Kidney capillary endothelial cell (primary cell): ENCODE measurements at regions not wholly inside any gene's neighbourhood (a gene's known extent, or its start where the extent isn't known, plus 50 kb on each side); places are given as distances from the start of the nearest gene placed in this dataset.
"Not testable (repeated sequence)": the region's sequence is repeated elsewhere in the genome, so short reads cannot be mapped to it uniquely, and the experiment has no call there.

Source experiments
- DNase-seq: peaks from one replicate; pipeline ENCODE4 v3.0.0-alpha.2; 2018; ENCODE audit warnings: low spot score

DNA sequence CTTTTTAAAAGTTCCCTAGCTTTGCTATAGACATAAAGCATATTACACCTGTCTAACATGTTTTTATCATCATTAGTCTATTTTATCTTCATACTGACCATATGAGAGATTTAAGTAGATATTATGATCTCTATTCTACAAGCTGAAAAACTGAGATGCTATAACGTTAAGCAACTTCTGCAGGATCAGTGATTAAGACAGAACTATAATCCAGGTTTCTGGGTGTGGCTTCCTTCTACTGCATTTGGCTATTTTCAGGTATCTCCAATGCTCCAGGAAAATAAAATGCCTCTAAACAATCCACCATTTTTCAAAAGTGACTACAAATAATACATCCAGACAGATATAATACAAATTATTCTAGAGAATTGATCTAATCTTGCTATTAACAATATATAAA, 53.4 kb downstream of the RGS2 start:
- DNase-seq = no peak

DNA sequence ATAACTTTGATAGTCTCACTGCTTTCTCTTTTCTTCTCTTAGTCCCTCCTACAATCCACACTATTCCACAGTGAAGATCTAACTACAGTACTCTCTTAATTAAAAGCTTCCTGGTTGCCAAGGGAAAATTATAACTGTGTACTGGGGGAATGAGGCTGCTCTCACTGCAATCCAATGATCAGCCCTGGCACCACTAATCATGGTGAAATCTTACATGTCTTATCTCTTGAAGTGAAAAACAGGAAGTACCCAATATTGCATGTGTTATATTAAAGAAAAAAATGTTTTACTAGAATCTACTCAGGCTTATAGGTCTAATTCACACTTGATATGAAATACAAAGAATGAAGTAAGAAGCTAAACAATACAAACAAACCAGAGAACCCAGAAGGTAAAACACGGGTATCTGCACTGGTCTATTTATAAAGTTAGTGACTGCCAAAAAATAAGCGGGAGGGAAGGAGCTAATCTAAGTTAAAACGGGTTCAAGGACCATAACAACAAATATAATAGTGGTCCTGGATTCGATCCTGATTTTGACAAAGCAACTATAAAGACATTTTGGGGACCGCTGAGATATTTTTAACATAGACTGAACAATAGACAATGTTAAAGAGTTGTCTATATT, 57.5 kb downstream of the RGS2 start:
- DNase-seq = no peak

DNA sequence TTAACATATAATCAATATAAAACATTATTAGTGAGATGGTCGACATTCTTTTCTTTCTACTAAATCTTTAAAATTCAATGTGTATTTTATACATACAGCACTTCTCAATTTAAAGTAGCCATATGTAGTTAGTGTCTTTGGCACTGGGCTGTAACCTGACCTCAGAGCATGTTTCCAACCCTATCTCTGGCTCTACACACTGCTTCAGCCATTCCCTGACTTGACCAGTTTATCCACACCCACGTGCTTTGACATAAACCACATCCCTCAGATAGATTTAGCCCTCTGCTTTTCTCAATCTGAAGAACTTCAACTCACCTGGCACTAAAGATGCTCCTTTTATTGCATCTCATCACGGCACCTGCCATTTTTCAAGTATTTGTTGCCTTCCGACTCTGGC, 58.3 kb downstream of the RGS2 start:
- DNase-seq = no peak

DNA sequence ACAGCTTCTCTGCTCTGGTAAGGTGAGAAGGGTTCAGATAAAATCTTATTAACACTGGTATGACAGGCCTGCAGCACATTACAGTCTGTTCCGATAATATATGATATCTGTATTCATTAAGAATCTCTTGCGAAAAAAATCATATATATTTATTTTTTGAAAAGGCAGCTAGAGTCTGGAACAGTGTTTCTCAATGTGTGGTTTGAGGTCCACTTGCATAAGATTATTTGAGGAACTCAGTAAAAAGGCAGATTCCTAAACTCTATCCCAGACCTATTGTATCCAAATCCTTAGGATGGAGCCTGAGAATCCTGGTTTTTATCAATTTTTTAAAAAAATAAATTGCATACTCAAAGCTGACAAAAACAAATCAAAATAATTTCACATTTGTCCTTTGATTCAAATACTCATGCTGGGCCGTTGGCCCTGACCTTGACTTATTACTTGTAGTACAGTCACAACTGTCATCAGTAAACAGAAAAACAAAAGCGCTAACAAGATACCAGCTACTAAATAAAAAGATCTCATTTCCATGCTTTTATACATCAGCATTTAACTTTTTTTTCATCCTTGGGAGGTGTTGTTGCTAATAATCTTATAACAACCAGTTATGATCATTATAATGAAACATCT, 60.6 kb downstream of the RGS2 start:
- DNase-seq = no peak

DNA sequence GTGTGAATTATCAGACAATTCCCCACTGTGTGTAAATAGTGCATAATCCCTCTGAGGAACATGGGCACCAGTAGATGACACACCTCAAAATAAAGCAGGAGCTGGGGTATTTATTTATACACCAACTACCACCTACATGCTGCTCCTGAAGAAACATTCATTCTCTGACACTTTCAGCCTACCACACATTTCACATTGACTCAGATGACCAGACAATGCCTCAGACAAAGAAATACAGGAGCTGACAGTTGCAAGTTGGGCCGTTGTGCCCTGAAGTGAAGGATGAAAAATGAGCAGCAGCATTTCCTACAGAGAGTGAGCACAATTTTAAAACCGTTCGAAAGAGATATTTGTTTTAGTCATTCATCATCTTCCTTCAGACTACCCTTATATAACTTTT, 63.2 kb downstream of the RGS2 start:
- DNase-seq = no peak

DNA sequence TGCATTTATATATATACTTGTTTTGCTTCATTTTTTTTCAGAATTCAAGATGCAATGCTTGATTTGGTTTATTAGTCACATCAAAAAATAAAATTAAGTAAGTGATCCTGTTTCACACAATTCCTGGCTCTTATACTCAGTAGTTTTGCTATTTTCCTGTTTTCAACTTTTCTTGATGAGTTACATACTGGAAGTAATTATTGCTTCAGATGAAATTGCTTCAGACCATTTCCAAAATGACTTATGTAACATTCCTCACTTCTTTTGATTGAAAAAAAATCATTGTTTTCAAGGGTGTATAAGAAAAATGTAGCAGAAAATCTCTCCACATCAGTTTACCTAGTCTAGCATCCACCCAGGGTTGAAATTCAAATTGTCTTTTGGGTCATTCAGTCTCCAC, 65.0 kb downstream of the RGS2 start:
- no peak for DNase-seq

DNA sequence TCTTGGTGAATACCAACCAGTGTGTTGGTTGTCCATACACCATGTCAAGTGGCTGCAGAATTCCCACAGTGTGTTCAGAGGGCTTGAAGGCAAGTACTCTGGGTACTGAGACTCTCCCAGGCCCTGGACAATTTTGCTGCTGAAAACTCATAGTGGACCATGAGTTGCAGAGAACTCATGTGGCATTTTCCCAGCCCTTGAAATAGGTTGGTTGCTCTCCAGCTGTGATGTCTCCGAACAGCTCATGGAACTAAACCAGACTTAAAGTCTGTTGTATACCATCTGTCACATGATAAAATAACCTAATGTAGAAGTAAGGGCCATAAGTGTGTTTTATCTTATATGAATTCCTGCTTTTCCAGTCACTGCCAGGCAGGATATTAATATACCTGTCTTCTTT, 67.8 kb downstream of the RGS2 start:
- no peak for DNase-seq

DNA sequence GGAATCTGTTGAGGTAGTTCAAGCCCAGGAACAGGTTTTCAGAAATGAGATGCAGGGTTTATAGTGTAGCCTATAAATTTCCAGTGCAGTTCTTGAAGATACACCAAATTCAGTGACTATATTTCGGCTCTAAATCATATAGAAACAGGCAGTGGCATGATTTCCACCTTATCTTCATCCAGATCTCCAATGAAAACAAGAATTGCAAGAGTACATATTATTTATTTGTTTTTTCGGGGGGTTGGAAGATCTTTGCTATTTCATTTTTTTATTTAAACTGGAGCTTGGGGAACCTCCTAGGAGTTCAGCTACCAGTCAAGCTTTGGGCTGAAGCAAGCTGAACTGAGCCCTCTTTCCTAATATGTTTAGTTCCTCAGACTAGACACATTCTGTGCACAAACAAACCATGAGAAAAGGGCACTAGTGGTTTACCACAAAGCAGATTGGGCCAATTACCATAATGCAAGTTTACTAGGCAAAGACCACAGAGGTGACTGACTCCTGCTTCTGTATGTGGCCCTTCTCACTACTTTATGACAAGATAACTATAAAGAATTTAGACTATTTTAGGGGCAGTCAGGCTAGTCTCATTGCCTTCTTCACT, 68.5 kb downstream of the RGS2 start:
- DNase-seq = no peak

DNA sequence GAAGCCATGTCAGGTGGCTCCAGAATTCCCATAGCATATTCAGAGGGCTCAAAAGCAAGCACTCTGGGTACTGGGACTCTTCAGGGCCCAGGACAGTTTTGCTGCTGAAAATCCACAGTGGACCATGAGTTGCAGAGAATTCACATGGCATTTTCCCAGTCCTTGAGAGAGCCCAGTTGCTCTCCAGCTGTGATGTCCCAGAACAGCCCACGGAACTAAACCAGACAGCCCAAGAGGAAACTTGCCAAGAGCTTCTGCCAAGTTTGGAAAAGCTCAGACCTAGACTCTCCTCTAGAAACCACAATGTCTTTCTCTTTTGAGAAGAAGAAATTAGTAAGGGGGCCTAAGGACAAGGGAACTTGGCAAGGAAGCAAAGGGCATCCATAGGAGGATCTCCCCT, 69.4 kb downstream of the RGS2 start:
- no peak for DNase-seq

DNA sequence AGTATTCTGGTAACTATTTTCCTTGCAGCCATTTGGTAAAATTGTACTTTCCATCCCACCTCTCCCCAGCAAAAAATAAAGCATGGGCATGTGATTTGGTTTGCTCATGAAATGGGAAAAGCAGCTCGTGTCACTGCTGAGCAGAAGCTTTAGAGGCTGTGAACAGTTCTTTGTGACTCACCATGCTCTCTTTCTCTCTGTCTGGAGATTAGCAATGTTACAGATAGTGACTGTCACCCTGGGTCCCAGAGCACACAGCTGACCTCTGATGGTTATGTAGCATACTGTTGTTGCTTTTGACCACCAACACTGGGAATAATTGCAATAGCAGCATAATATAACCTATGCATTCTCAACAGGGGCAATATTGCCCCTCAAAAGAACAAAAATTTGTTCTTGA, 70.6 kb downstream of the RGS2 start:
- peak; percentile 5 for DNase-seq

DNA sequence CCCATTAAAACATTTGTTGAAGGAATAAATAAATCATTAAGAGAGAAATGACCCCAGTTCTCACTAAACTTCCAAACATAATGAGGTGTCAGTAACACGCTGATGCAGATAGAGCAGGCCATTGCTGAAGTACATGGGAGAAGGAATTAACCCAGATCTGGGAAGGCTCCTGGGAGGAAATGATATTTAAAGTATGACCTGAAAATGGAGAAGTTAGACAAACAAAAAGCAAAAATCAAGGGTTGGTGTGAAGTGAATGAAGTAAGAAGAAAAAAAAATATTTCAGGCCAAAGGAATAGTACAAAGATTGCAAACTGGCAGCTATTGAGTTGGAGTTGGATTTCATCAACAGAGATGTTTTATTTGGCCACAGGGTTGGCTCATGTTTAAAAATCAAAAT, 71.4 kb downstream of the RGS2 start:
- no peak for DNase-seq

DNA sequence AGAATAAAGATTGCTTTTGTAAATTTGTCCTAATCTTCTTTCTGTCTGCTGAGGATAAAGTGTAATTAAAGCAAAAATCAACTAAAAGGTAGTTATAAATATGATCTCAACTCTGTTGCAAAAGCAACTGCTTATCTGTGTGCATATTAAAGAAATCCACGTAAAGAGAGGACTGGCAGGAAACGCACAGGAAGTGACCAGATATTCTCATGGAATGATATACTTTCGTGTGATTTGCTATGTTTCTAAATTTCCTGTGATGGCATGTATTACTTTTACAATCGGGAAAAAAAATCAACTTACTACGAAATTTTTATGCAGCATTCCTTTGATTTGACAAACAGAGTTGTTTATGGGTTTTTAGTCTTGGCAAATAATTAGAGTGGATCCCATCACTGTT, 75.4 kb downstream of the RGS2 start:
- DNase-seq = no peak

DNA sequence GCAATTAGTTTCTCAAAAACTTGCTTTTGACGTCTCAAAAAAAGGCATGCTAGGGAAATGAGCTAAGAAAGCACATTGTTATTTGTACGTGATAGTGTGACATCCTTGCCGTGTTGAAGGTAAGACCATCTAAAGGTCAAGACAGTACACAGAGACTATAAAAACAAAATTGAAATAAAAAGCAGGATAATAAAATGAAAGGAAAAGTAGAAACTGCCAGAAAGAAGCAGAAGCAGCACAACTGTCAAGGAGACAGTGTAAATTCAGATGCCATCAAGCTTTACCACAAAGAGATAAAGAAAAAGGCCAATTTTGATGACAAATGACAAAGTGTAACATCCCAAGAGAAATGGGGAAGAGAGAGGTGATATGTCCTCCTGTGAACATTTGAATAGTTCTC, 76.5 kb downstream of the RGS2 start:
- not testable (repeated sequence) for DNase-seq

DNA sequence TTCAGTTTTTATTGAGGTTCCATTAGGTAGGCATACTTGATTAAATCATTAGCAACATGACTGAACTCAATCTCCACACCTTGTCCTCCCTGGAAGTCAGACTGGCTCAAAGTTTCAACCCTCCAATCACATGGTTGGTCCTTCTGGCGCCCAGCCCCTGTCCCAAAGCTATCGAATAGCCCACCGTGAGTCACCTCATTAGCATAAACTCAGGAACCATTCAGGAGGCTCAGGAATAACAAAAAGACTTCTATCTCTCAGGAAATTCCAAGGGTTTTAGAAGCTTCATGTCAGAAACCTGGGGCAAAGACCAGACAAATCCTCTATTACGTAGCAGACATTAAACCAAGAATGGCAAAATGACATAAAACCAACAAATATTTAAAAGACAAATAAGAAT, 78.6 kb downstream of the RGS2 start:
- DNase-seq = no peak

DNA sequence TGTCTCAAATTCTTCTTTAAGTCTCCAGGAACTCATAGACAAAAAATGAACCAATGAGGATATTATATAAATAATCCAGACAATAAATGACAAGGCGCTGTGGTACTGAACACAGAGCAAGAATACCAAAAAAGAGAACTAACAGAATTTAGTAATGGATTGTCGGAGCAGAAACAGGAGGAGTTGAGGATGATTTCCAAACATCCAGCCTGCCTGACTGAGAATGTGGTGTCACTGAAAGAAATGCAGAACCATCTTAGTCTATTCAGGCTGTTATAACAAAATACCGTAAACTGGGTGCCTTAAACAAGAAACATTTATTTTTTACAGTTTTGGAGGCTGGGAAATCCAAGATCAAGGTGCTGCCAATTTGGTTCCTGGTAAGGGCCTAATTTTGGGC, 79.7 kb downstream of the RGS2 start:
- no peak for DNase-seq

DNA sequence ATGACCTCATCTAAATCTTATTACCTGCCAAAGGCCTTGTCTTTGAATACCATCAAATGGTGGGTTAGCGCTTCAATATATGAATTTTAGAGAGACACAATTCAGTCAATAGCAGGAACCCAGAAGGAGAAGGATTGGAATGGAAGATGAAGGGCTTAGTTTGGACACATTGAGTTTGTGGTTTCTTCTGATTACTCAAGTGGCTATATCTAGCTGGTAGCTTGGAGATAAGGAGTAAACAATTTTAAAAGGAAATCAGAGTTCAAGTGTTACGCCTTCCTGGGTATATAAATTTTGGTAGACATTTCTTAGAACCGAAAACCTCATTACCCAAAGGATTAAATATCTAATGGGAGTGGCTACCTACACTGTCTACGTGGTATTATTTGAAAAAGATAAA, 80.2 kb downstream of the RGS2 start:
- no peak for DNase-seq

DNA sequence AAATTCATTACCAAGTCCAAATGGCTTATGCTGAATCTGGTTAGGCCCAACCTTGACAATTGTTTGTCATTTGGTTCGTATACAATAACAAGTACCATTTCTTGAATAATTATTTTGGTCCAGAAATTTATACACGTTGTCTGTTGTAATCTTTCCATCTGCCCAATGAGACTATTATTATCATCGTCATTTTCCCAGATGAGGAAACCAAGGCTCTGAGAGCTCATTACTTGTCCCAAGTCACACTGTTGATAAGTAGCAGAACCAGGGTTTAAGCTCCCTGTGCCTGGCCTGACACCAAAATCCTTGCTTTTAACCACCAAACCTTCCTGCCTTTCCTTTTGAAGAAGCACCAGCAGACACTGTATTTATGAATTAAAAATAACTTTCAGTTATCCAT, 81.3 kb downstream of the RGS2 start:
- no peak for DNase-seq

DNA sequence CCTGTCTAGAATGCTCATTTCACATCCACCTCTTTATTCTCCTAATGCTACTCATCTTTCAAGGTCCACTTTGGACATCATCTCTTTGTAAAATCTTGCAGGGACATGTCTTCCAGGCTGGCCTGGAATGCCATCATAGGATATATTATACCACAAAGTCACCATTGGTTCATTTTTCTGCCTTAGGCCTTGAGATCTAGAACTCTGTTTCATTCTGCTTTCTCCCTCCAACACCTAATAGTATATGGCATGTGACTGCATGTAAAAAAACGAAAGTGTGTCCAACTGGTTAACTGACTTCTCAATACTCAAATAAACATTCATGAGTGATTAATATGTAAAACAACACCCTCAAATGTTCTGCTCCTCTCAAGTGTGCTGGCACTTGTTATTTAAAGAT, 84.1 kb downstream of the RGS2 start:
- no peak for DNase-seq

DNA sequence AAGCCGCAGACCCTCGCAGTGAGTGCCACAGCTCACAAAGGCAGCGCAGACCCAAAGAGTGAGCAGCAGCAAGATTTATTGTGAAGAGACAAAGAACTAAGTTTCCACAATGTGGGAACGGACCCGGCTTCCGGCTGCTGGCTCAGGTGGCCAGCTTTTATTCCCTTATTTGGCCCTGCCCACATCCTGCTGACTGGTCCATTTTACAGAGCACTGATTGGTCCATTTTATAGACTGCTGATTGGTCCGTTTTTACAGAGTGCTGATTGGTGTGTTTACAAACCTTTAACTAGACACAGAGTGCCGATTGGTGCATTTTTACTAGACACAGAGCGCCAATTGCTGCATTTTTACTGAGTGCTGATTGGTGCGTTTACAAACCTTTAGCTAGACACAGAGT, 86.6 kb downstream of the RGS2 start:
- not testable (repeated sequence) for DNase-seq

DNA sequence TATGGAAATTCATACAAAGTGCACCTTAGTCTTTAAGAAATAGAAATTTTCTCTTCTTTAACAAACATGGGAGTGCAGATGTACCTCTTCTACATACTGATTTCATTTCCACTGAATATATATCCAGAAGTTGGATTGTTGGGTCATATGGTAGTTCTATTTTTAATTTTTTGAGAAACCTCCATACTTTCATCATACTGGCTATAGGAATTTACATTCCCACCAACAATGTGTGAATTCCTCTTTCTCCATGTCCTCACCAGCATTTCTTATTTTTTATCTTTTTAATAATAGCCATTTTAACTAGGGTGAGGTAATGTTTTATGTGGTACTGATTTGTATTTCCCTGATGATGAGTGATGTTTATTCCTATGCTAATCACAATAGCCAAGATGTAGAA, 87.5 kb downstream of the RGS2 start:
- no peak for DNase-seq

DNA sequence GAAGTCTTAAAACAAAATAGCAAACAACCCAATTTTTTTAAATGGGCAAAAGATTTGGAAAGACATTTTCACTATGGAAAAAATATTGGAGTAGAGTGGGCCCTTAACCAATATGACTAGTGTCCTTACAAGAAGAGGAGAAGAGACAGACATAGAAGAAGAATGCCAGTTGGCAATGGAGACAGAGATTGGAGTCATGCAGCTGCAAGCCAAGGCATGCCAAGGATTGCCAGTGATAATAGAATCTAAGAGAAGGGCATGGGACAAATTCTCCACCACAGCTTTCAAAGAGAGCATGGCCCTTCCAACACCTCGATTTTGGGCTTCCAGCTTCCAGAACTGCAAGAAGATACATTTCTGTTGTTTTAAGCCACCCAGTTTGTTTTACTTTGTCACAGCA, 92.7 kb downstream of the RGS2 start:
- DNase-seq = no peak

DNA sequence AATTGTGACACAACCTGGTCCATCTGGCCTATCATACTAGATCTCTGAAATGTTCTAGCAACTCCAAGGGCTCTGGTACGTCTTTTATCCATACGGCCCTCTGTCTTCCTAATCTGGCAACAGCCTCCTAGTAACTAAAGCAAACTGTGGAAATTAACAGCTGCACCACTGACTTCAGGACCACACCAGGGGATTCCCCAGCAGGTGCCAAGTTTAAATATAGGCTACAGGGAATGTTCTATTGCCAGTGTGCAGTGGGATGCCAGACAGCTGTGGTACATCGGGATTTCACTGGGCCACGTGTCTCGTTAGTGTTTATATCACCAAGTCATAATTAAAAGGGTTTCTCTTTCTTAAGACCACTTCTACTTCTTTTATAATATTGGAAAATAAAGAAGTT, 94.3 kb downstream of the RGS2 start:
- no peak for DNase-seq

DNA sequence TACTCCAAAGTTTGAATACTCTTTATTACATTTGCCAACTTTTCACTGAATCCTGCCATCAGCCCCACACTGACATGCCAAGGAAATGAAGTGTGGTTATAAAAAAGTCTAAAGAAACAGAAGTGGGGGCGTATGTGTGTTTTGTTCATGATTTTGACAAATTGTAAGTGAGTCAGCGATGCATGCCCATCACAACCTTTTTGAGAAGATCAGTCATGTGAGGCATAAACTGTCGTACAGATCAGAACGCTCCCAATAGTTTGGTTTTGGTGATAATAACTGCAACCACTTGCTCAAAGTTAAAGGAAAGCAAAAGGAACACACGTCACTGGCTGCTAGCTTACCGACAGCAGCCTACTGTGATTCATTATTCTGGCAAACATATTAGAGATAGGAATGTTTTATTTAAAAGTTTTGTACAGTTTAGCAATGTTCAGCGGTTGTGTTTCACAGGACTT, 95.6 kb downstream of the RGS2 start:
- no peak for DNase-seq

DNA sequence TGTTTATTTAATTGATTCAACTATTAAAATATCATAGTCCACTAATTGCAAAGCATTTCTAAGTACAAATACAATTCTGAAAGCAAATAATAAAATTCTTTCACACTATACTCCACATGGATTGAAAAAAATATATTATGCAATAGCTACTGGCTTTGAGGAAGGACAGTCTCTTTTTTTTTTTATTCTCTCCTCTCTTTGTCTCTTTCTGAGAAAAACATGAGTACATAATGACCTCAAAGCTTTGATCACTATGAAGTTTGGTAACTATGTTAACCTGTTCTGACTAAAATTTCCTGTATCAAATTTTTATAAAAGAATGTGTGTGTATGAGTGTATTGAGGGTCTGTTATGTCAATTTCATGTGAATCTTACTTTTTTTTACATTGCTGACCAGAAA, 96.2 kb downstream of the RGS2 start:
- DNase-seq = no peak
